Keratinocyte (primary cell): ENCODE measurements at regions not wholly inside any gene's neighbourhood (a gene's known extent, or its start where the extent isn't known, plus 50 kb on each side); places are given as distances from the start of the nearest gene placed in this dataset.

Source experiments
- DNase-seq: peaks from one replicate; pipeline ENCODE4 v3.0.0-alpha.2; 2011; ENCODE audit warnings: low read depth, missing footprints, low spot score
- FAIRE-seq: peaks from 2 replicates; lab custom pipeline; 2011; peaks lifted over from hg19 to GRCh38; lab: Jason Lieb, UNC
- H2AFZ ChIP-seq: 2 replicates; pipeline ENCODE4 v1.6.0; 2012; ENCODE audit warnings: low read length, control low read depth, inconsistent platforms; ENCODE audit not compliant: control insufficient read depth
- H3K27ac ChIP-seq: 2 replicates; pipeline ENCODE4 v1.5.1; 2011; ENCODE audit warnings: low read length; ENCODE audit not compliant: control insufficient read depth, insufficient read depth
- H3K27me3 ChIP-seq: 3 replicates; pipeline ENCODE4 v1.6.0; 2011; ENCODE audit warnings: low read length; ENCODE audit not compliant: control insufficient read depth, insufficient read depth; ENCODE audit errors: extremely low read depth
- H3K36me3 ChIP-seq, 2 experiments: 2 replicates in 1 of 2; 3 replicates in 1 of 2; pipeline ENCODE4 v1.5.1; 2011; ENCODE audit warnings: low read length in 2 of 2, mild to moderate bottlenecking in 1 of 2; ENCODE audit not compliant: control insufficient read depth in 2 of 2, insufficient read depth in 2 of 2; ENCODE audit errors: extremely low read depth in 1 of 2
- H3K4me1 ChIP-seq: 3 replicates; pipeline ENCODE4 v1.5.1; 2011; ENCODE audit warnings: low read length; ENCODE audit not compliant: control insufficient read depth, insufficient read depth; ENCODE audit errors: extremely low read depth
- H3K4me2 ChIP-seq: 3 replicates; pipeline ENCODE4 v1.6.0; 2011; ENCODE audit warnings: low read depth, low read length; ENCODE audit not compliant: control insufficient read depth, insufficient read depth; ENCODE audit errors: extremely low read depth
- H3K4me3 ChIP-seq, 3 experiments: fragments of 200-600 bp in 1 of 3; sonication (generic) in 1 of 3; 2 replicates in 2 of 3; 3 replicates in 1 of 3; pipeline ENCODE4 v1.5.1; 2011 to 2016; ENCODE audit warnings: low read length in 3 of 3, mild to moderate bottlenecking in 3 of 3, control low read depth in 2 of 3, inconsistent platforms in 1 of 3, low read depth in 1 of 3, mixed read lengths in 1 of 3, mixed run types in 1 of 3, moderate library complexity in 1 of 3; ENCODE audit not compliant: control insufficient read depth in 2 of 3, insufficient read depth in 2 of 3; ENCODE audit errors: extremely low read depth in 1 of 3
- H3K79me2 ChIP-seq: 2 replicates; pipeline ENCODE4 v1.6.0; 2012; ENCODE audit warnings: low read length; ENCODE audit not compliant: control insufficient read depth, insufficient read depth
- H3K9ac ChIP-seq: 3 replicates; pipeline ENCODE4 v1.6.0; 2011; ENCODE audit warnings: low read length; ENCODE audit not compliant: control insufficient read depth, insufficient read depth; ENCODE audit errors: extremely low read depth
- H3K9me1 ChIP-seq: 3 replicates; pipeline ENCODE4 v1.6.0; 2011; ENCODE audit warnings: low read length; ENCODE audit not compliant: control insufficient read depth, insufficient read depth; ENCODE audit errors: extremely low read depth
- H3K9me3 ChIP-seq: 2 replicates; pipeline ENCODE4 v1.5.1; 2012; ENCODE audit warnings: low read depth, low read length; ENCODE audit not compliant: control insufficient read depth
- H4K20me1 ChIP-seq: 3 replicates; pipeline ENCODE4 v1.6.0; 2011; ENCODE audit warnings: low read length; ENCODE audit not compliant: control insufficient read depth, insufficient read depth; ENCODE audit errors: extremely low read depth
- CTCF ChIP-seq, 3 experiments: IDR thresholded peaks in 1 of 3; conservative IDR thresholded peaks in 1 of 3; optimal IDR thresholded peaks in 1 of 3; 2 replicates in 2 of 3; 3 replicates in 1 of 3; pipeline versions ENCODE3 to v1.5.1; 2011; ENCODE audit warnings: low read length in 3 of 3, mild to moderate bottlenecking in 3 of 3, moderate library complexity in 2 of 3, control low read depth in 1 of 3, inconsistent platforms in 1 of 3; ENCODE audit not compliant: insufficient read depth in 2 of 3; ENCODE audit errors: extremely low read depth in 1 of 3
- EZH2 ChIP-seq: IDR thresholded peaks from one replicate; pipeline ENCODE4 v1.6.1; 2012; ENCODE audit warnings: inconsistent platforms, mild to moderate bottlenecking, low read length, moderate library complexity
- dilution Hi-C: fragments of 300-500 bp; cut with MboI; formaldehyde crosslinking; loops from one replicate; pipeline ENCODE4 v1.7.0; 2020; ENCODE audit warnings: low sequenced_read_pairs; ENCODE audit not compliant: extremely low pct_ligation_motif_present

- no peak for TF ChIP-seq CTCF (optimal IDR thresholded peaks at IDR 0.05 in 1 of 3, IDR thresholded peaks at IDR 0.05 in 1 of 3, conservative IDR thresholded peaks at IDR 0.05 in 1 of 3; ENCODE audit: extremely low read depth in 1 of 3, insufficient read depth in 2 of 3, low read length in 3 of 3)
- TF ChIP-seq EZH2 = no peak
- no peak overlapping the region for H2AFZ ChIP-seq
These were observed 275.9 kb upstream of the SHH start for GRCh38 chr7:156088115-156088514.

GRCh38 chr7:156082048-156083040 is 270.1 kb upstream of the SHH start:
- H3K4me2 ChIP-seq = no peak overlapping the region
- dilution Hi-C loops = no loop called here
- H3K79me2 ChIP-seq = no peaks in the 10 kb centered on the region
- no peak for TF ChIP-seq CTCF (optimal IDR thresholded peaks at IDR 0.05 in 1 of 3, IDR thresholded peaks at IDR 0.05 in 1 of 3, conservative IDR thresholded peaks at IDR 0.05 in 1 of 3; ENCODE audit: extremely low read depth in 1 of 3, insufficient read depth in 2 of 3, low read length in 3 of 3)
- TF ChIP-seq EZH2 = no peak
- H3K4me3 ChIP-seq = no peak overlapping the region
- no peak overlapping the region for H2AFZ ChIP-seq
- DNase-seq (no peak), FAIRE-seq (no peak)
- no peak overlapping the region for H3K27ac ChIP-seq
- H4K20me1 ChIP-seq = no peaks in the 10 kb centered on the region
- H3K9me1 ChIP-seq = no peaks in the 10 kb centered on the region
- no peaks in the 10 kb centered on the region for H3K36me3 ChIP-seq
- no peaks in the 10 kb centered on the region for H3K9me3 ChIP-seq
- H3K27me3 ChIP-seq = no peaks in the 10 kb centered on the region
- H3K4me1 ChIP-seq = no peaks in the 10 kb centered on the region
- no peak overlapping the region for H3K9ac ChIP-seq

More at GRCh38 chr7:156088115-156088514, 275.9 kb upstream of the SHH start:
- Histone ChIP-seq H3K9me1 (no peaks in the 10 kb centered on the region), H3K36me3 (no peaks in the 10 kb centered on the region), H3K4me1 (no peaks in the 10 kb centered on the region), H3K79me2 (no peaks in the 10 kb centered on the region), H3K27me3 (no peaks in the 10 kb centered on the region), H4K20me1 (no peaks in the 10 kb centered on the region), H3K4me3 (no peak overlapping the region), H3K4me2 (no peak overlapping the region), H3K9ac (no peak overlapping the region), H3K27ac (no peak overlapping the region), H3K9me3 (peaks cover 3% of the 10 kb centered on the region)
- dilution Hi-C loops = no loop called here
- FAIRE-seq (no peak), DNase-seq (no peak)
